GM12872 (cell line): ENCODE measurements at regions not wholly inside any gene's neighbourhood (a gene's known extent, or its start where the extent isn't known, plus 50 kb on each side); places are given as distances from the start of the nearest gene placed in this dataset.

Experiments used
- CTCF ChIP-seq: IDR thresholded peaks from 3 replicates; pipeline ENCODE4 v1.5.1; 2011; ENCODE audit warnings: low read depth, mild to moderate bottlenecking, low read length, moderate library complexity; ENCODE audit not compliant: insufficient read depth

DNA sequence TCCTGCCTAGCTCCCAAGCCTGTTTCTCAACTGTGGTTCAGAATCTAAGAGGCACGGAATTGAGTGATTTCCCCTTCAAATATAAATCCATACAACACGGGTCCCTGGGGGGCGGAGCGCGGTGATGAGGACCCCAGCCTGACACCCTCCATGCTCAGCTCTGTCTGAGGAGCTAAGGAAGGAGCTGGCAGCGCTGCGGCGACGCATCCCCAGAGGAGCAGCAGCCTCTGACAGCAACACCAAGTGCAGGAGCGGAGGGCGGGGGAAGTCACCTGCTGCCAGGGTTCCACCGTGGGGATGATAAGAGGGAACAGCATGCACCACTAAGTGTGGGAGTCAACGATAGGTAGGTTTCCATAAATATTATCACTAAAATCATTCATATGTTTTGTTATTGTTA is 72.6 kb upstream of the VWC2 start:
- TF ChIP-seq CTCF = no peak

DNA sequence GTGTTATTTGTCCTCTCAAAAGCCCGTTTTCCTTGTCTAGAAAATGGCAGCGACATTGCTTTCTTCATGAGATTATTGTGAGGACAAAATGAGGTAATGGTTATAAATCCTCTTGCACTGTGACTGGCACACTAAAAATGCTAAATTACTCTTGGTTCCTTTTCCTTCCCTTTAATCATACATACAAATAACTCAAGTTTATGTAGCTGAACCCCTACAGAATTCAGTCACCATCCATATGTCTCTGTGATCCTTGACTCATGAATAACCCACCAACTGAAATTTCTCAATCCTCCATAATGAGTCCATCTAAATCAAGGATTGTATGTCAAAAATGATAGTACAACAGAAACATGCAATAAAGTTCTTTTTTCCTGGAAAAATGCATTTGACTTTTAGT is 71.3 kb upstream of the VWC2 start:
- no peak for TF ChIP-seq CTCF

GRCh38 chr7:49703337-49703736 is 70.1 kb upstream of the VWC2 start:
- TF ChIP-seq CTCF = no peak

GRCh38 chr7:49703881-49704280 is 69.6 kb upstream of the VWC2 start:
- TF ChIP-seq CTCF = no peak

- TF ChIP-seq CTCF = no peak
Measured at GRCh38 chr7:49706106-49706505, 67.3 kb upstream of the VWC2 start.

- no peak for TF ChIP-seq CTCF
Measured at GRCh38 chr7:49707891-49708290, 65.5 kb upstream of the VWC2 start.

DNA sequence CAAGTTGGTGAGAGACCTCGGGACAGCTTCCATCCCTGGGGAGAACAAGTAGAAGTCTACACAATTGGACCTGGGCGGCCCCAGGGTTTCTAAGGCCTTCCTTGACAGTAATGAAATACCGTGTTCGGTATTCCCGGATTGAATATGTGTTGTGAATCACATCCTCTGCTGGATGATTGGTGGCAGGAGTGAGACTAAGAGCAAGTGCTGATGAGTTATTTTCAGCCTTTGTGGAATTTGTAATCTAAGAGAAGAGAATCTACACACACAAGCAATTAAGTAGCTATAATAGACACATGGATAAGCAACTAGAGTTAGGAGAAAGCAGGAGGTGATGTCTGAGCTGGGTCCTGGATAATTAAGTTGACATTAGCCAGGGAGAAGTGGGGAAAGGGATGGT is 64.8 kb upstream of the VWC2 start:
- TF ChIP-seq CTCF = no peak

GRCh38 chr7:49714182-49714581 is 59.3 kb upstream of the VWC2 start:
- no peak for TF ChIP-seq CTCF
